ENCODE measurements at regions not wholly inside any gene's neighbourhood (a gene's known extent, or its start where the extent isn't known, plus 50 kb on each side); places are given as distances from the start of the nearest gene placed in this dataset.

- no peak overlapping the region for H2BK5ac ChIP-seq (ENCODE audit: insufficient read length, low read length)
- no peaks in the 10 kb centered on the region for H3K27me3 ChIP-seq (ENCODE audit: insufficient read depth, low read length)
- H3K79me2 ChIP-seq (ENCODE audit: insufficient read depth, low read length) = no peaks in the 10 kb centered on the region
- H4K5ac ChIP-seq (ENCODE audit: insufficient read length, low read depth, low read length) = no peak overlapping the region
- no peak for TF ChIP-seq CTCF (conservative IDR thresholded peaks at IDR 0.05)
- peaks cover under 1% of the 10 kb centered on the region; the same call in 1 of the 2 replicates for H3K4me1 ChIP-seq (ENCODE audit: insufficient read depth, low read length)
- H2BK20ac ChIP-seq (ENCODE audit: low read depth, low read length, poor library complexity, severe bottlenecking) = no peak overlapping the region
- no peak overlapping the region for H3T11ph ChIP-seq (ENCODE audit: low read length)
- H3K23me2 ChIP-seq (ENCODE audit: insufficient read length, low read depth, low read length, poor library complexity, severe bottlenecking) = no peaks in the 10 kb centered on the region
- no peak overlapping the region for H3K4me2 ChIP-seq (ENCODE audit: insufficient read depth, insufficient read length, low read length)
- no peak overlapping the region for H4K91ac ChIP-seq (ENCODE audit: insufficient read length, low read depth, low read length)
- no peaks in the 10 kb centered on the region for H3K9me3 ChIP-seq (ENCODE audit: control insufficient read depth, low read depth, low read length)
- Mint-ChIP-seq H3K27me3 (ENCODE audit: low read depth) (peaks cover 1% of the 10 kb centered on the region), H3K4me1 (peaks cover 30 to 53% of the 10 kb centered on the region in 2 experiments), H3K36me3 (ENCODE audit: insufficient read depth in 1 of 3, low read depth in 3 of 3) (no peaks in the 10 kb centered on the region; a peak in 1 of 7 replicates), H3K27ac (no peak overlapping the region), H3K4me3 (peak overlapping the region in 1 of 2 experiments; percentile 18; a peak in 1 of 5 replicates), H3K9me3 (no peaks in the 10 kb centered on the region)
- no peak overlapping the region for H4K8ac ChIP-seq (replicated peaks; ENCODE audit: insufficient read length, low read depth, low read length)
- no peak for DNase-seq
- no peak overlapping the region for H2BK120ac ChIP-seq (ENCODE audit: low read depth, low read length, poor library complexity, severe bottlenecking)
- no peak overlapping the region for H2AK5ac ChIP-seq (ENCODE audit: insufficient read length, low read length)
- H3K23ac ChIP-seq (ENCODE audit: insufficient read length, low read depth, low read length) = no peak overlapping the region
- H3K14ac ChIP-seq (ENCODE audit: insufficient read depth, low read length) = no peak overlapping the region
- H2BK15ac ChIP-seq (ENCODE audit: low read depth, low read length) = no peak overlapping the region
- H4K20me1 ChIP-seq (ENCODE audit: control insufficient read depth, insufficient read depth, insufficient read length) = no peaks in the 10 kb centered on the region
- WGBS (ENCODE audit: extremely low coverage, insufficient read length, low lambda C conversion rate) = no CpG with 5 or more reads among the region's 3 CpGs
- H3K56ac ChIP-seq (ENCODE audit: insufficient read length, low read depth, low read length) = no peak overlapping the region
- H3K18ac ChIP-seq (ENCODE audit: insufficient read length, low read depth, low read length) = no peak overlapping the region
- H2BK12ac ChIP-seq (ENCODE audit: insufficient read length, low read depth, low read length) = no peak overlapping the region
- no peak overlapping the region for H2AFZ ChIP-seq (ENCODE audit: low read length)
- H3K9ac ChIP-seq (ENCODE audit: extremely low read depth, insufficient read length, low read length) = no peak overlapping the region
- no peak overlapping the region for H3K4ac ChIP-seq (ENCODE audit: low read depth, low read length)
- no peaks in the 10 kb centered on the region for H3K79me1 ChIP-seq (ENCODE audit: insufficient read depth, low read depth, low read length, poor library complexity, severe bottlenecking)
- H3K27ac ChIP-seq (ENCODE audit: insufficient read length, low read depth, low read length) = no peak overlapping the region
These were observed 146.2 kb upstream of the NFIA start for GRCh38 chr1:60936163-60936562.
